Activated CD4-positive, alpha-beta T cell treated with anti-CD3 and anti-CD28 coated beads, Interleukin-2, Interleukin-4, amounts not matched to agents 100 ng/mL and 50 ng/mL, durations not matched to agents 16 hours and 8 hours (primary cell): ENCODE measurements at regions not wholly inside any gene's neighbourhood (a gene's known extent, or its start where the extent isn't known, plus 50 kb on each side); places are given as distances from the start of the nearest gene placed in this dataset.
"Not testable (repeated sequence)": the region's sequence is repeated elsewhere in the genome, so short reads cannot be mapped to it uniquely, and the experiment has no call there.

Source experiments
- DNase-seq: peaks from one replicate; pipeline ENCODE4 v3.0.0-alpha.2; 2020; ENCODE audit warnings: low spot score

DNA sequence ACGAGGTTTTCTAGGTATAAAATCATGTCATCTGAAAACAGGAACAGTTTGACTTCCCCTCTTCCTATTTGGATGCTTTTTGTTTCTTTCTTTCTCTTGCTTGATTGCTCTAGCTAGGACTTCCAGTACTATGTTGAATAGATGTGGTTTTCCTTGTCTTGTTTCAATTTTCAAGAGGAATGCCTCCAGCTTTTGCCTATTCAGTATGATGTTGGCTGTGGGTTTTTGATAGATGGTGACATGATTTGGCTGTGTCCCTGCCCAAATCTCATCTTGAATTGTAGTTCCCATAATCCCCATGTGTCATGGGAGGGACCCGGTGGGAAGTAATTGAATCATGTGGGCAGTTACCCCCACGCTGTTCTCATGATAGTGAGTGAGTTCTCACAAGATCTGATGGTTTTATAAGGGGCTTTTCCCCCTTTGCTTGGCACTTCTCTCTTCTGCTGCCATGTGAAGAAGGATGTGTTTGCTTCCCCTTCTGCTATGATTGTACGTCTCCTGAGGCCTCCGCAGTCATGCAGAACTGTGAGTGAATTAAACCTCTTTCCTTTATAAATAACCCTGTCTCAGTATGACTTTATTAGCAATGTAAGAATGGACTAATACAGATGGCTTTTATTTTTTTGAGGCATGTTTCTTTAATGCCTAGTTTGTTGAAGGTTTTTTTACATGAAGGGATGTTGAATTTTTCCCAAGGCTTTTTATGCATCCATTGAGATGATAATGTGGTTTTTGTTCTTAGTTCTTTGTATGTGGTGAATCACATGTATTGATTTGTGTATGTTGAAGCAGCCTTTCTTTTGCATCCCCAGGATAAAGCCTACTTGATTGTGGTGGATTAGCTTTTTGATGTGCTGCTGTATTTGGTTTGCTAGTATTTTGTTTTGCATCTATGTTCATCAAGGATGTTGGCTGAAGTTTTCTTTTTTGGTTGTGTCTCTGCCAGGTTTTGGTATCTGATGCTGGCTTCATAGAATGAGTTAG lies 239.1 kb downstream of the THBS2 start:
- no peak for DNase-seq

DNA sequence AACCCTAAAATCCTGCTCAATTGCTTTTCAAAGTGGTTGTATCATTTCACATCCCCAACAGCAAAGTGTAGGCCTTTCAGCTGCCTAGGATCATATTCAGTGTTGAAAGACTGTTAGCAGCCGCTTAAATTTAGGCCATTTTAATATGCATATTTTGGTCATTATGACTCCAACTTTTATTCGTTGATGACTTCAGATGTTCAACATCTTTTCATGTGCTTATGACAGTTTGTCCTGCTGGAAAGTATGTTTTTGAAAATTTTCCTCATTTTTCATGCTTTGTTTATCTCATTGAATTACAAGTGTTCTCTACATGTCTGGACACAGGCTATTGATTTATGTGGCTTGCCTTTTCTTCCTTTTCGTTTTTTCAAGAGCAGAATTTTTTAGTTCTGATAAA lies 244.0 kb downstream of the THBS2 start:
- DNase-seq: no peak

DNA sequence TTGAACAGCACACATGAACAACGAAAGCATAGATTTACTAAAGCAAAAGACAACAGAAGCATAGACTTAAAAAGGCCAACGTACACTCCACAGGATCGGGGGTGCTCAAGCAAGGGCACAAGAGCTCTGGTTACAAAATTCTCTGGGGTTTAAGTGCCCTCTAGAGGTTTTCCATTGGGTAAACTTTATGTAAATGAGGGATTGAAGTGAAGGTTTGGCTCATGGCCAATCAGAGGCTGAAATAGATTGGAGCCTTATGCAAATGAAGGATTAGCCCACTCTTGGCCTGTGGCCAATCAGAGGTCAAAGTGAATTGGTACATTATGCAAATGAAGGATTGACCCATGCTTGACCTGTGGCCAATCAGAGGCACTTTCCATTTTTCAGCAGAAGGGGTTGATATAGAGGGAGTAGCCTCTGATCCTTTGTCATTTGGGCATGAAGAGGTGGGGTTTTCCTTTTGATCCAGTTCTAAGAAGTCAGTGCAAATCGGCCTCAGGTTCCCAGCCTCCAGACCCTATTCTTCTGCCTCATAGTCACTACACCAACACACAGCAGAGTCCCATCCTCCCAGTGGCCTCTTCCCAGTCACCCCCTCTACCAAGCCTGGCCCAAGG lies 244.9 kb downstream of the THBS2 start:
- no peak for DNase-seq

DNA sequence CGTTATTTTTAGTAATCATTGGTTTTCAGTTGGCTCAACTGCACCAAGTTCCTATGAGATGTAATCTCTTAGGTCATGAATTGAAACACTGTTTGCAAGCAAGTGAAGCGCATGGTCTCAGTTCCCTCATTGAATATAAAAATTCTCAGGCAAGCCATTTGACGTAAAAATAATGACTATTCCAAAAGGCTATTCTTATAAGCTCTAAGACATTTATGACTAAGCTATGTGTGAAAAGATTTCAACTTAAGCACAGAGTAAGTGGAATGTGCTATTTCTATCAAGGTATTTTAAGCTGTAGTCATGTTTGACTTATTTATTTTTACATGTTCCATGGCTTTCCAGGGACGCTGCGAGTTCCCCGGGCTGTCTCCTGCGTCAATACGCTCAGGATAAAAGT lies 248.5 kb downstream of the THBS2 start:
- DNase-seq: no peak

DNA sequence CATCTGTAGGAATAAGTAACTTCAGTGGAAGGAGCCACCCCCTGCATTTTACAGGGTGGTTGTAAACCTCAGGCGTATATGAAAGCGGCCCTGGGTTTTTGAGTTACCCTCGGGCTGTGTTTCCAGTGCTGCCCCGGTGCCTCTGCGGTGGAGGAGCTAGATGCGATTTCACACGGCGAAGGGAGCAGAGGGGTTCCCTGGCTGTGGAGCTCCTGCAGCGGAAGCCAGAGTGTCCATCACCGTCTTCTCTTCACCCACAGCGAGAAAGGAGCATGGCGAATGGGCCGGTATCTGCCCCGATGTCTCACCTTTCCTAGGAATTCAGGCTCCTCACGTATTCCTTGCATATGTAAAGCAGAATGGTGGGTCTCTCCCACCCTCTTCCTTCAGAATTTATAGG lies 253.6 kb downstream of the THBS2 start:
- DNase-seq: no peak

DNA sequence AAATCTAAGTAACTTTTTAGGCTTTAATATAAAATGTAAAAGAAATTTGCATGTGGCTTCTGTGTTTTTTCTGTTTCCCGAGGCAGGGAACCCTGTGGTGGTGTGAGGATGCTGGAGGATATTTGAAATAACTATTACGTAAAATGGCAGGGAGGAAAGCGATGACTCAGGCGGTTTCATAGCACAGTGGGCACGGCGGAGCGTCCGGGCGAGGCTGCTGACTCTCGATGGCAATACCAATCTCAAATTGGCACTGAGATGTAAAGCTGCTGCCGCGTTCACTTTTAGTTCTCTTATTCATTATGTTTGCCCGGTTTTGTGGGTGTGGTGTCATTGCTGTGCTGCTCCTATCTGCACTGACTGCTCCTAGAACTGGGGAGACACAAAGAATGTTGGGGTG lies 254.3 kb downstream of the THBS2 start:
- DNase-seq: no peak

DNA sequence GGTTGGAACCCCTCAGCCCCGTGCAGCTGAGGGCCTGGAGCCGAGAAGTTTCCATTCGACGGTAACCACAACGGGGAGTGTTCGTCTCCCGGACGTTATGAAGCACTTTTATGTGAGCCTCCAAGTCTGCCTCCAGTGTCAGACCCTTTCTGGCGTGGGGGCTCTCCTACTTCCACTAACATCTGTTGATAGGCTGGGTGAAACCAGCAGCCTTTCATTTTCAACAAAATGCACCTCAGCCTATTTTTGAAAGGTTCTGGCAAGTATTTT lies 257.4 kb downstream of the THBS2 start:
- no peak for DNase-seq

DNA sequence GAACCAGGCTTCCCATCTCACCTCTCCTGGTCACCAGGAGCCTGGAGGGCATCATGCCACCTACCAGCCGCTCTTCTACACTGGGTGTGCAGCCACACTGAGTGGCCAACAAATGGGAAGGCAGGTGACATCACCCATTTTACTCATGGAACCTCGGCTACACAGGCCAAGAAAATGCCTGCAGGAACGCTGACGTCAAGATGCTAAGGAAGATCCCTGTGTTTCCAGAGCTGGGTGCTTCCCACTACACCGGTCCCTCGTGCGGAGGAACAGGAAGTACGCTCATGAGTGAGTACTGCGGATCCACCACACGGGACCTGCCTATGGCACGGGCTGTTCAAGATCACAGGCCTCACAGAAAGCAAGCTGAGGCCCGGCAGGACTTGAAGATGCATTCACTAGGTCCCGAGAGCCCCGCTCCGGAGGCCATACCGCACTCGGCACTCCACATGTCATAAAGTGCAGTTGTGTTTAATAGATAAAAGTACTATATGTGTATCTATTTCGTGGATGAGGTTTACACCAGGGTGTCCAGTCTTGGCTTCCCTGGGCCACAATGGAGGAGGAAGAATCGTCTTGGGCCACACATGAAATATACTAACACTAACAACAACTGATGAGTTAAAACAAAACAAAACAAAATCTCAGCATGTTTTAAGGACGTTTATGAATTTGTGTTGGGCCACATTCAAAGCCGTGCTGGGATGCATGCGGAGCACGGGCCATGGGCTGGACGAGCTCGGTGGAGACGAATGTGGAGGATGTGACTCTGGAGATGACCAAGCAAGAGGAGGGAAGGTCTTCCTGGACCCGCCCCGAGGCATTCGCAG lies 257.9 kb downstream of the THBS2 start:
- DNase-seq: no peak

DNA sequence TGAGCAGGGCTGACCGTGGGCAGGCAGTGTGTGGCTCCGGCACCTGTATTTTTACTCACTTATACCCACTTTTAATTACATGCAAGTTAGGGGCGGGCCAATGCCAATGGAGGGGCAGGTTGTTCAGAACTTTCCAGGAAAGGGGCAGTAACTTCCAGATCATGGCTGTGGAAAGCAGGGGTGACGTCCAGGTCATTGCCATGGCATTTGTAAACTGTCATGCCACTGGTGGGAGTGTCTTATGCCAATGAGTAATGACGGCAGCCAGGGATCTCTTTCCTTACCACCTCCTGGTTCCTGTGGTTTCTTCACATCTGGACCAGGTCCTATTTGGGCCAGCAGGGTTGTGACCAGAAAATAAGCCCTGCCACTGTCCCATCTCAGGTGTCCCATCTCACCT lies 258.7 kb downstream of the THBS2 start:
- no peak for DNase-seq

DNA sequence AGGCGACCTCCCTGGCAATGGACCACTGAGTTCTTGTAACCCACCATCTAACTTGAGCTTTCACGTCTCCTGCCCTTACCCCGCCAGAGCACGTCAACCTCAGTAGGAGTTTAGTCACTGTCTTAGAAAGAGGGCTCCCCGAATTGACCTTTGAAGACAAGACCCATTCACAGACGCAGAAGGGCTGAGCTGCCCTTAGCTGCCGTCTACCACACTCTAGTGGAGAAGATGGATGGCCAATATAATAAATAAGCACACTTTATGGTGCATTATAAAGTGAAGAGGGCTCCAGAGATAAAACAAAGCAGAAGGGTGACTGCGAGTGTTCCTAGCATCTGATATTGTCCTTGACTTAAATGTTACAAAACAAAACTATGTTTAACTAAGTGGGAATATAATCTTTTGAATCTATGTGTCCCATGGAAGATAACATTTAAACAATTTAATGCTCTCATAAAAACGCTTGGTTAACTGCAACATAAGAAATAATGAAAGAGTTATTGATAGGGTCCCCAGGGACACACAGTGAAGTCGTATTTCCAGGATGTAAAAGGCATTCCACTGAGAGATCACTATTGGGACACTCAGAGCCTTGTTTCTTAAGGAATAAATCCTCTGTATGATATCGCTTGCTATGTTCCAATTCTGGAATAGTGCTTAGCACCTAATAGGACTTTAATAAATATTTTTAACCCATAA lies 261.1 kb downstream of the THBS2 start:
- DNase-seq: no peak

DNA sequence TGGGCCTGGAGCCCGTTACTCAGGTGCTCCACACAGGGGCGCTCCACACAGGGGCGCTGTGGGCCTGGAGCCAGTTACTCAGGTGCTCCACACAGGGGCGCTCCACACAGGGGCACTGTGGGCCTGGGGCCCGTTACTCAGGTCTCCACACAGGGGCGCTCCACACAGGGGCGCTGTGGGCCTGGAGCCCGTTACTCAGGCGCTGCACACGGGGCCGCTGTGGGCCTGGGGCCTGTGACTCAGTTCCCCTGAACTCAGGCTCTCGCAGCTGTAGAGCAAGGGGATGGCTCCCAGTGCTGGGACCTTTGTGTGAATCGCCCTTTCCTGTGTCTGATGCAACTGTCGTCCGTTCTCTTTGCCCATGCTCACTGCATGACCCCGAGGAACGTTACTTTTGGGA lies 262.0 kb downstream of the THBS2 start:
- DNase-seq: not testable (repeated sequence)

DNA sequence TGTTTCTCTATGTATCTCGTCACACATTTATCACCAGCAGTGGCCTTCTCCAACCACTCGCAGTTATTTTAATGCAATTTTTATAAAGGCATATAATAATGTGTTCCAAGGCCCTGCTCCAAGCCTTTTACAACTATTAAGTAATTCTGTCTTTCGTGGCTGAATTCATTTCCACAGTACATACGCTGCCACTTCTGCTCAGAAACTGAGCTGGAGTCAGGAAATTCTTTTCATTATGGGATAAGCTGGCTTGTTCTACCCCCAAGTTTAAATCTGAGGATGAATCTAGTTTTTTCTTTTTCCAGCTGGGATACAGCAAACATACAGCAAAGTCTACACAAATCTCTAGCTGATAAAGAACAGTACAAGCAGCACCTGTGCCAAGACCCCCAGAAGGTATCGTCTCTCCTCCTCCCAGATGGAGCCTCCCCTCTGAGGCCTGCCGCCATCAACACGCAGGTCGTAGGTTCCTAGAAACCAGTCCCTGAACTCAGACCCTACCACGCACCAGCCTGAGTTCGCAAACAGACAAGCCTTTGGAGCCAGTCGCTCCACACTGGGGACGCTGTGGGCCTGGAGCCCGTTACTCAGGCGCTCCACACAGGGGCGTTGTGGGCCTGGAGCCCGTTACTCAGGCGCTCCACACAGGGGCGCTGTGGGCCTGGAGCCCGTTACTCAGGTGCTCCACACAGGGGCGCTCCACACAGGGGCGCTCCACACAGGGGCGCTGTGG lies 263.5 kb downstream of the THBS2 start:
- DNase-seq: no peak

DNA sequence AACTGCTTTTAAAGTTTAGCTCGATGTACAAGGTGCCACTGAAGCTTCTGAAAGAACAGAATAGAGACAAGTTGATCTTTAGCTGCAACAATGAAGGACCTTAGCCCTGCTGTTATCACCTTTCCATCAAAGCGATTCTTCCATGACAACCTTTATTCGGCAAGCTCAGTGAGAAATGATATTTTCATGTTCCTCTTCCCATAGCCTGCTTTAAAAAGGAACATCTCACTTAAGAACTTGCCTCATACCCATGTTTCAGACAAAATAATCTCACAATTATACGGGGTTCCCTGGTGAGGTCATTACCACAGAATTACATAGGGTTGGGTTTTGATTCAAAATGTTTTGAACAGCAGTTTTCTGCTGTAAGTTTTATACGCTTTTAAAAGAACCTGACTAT lies 264.2 kb downstream of the THBS2 start:
- no peak for DNase-seq

DNA sequence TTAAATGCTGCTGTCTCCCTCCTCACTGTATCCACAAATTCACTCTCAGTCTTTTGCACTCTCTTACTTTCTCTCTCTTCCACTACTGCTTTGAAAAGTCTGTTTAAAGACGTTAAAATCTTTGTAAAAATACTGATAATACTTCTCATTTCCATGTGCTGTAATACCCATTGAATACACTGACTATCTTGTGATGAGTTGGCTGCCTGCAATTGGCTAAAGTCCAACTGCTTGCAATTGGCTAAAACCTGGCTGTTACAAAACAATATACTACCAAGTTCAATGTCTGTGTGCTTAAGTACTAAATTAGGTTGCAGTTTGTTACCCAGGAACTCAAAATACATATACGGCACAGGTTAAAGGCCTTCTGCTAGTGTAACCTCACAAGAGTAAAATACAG lies 264.8 kb downstream of the THBS2 start:
- DNase-seq: no peak

DNA sequence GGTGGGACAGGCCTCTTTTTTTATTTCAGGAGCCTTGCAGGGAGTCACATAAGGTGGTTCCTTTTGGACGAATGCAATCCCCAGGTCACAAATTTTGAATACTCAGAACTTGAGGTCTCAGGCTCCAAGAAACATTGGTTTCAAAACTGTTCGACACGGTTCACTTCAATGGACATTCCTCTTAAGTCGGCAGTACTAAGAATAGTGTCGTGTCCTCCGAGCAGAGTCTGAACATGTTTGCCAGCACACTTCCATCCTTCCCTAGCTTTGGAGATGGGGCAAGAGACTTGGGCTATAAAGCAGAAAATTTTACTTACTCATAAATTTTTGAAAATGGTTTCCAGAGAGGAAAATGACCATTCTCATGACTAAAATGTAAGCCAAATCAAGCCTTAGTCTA lies 265.4 kb downstream of the THBS2 start:
- DNase-seq: no peak

DNA sequence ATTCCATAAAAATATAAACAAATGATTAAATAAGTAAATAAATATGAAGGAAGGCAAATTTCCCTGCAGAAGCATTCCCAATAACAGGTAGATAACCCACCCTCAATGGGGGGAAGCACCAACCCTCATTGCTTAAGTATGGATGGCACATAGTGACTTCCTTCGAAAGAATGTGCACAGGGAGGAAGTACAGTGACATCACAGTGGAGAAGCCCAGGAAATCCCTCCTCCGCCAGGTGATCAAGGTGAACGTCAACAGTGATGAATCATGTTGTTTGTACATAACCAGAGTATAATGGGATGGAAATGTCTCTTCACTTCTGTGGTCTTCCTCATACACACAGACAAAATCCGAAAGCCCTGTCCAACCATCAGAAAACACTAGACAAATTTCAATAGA lies 267.9 kb downstream of the THBS2 start:
- no peak for DNase-seq

DNA sequence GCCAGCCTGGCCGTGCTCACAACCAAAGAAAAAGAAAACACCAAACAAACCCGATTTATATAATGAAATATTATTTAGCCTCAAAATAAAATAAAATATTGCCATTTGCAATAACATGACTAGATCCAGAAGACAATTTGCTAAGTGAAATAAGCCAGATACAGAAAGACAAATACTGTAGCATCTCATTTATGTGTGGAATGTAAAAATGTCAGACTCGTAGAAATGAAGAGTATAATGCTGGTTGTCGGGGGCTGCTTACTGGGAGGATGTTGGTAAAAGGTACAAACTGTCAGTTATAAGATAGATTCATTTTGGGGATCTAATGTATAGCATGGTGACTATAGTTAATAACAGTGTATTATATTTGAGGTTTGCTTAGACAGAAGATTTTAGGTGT lies 269.7 kb downstream of the THBS2 start:
- DNase-seq: no peak

DNA sequence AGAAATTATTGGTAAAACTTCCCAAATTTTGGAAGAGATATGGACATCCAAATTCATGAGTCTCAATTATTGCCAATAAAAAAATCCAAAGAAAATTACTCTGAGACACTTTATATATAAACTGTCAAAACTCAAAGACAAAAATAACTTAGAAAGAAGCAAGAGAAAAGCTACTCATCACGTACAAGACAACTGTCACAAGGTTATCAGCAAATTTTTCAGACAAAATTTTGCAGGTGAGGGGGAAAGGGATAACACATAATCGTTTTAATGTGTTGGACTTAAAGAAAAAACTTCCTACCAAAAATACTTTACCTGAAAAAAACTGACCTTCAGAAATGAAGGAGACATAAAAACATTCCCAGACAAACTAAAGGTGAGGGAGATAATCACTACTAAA lies 272.5 kb downstream of the THBS2 start:
- DNase-seq: no peak

DNA sequence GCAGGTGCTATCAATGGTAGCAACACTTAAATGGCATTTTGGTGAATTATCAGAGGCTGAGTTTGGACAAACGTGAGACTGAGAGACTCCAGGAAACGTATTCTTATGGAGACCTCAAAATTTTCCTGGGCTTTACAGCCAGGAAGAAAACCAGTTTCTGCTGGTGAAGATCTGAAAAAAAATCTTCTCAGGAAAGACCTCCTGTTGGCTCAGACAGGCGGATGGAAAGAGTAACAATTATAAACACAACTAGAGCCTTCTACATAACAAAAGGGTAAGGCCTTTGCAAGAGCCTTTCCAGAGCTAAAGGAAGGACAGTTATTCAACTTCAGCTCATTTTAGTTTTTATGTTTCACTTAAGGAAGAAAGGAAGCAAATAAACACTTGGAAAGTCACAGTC lies 274.4 kb downstream of the THBS2 start:
- no peak for DNase-seq

DNA sequence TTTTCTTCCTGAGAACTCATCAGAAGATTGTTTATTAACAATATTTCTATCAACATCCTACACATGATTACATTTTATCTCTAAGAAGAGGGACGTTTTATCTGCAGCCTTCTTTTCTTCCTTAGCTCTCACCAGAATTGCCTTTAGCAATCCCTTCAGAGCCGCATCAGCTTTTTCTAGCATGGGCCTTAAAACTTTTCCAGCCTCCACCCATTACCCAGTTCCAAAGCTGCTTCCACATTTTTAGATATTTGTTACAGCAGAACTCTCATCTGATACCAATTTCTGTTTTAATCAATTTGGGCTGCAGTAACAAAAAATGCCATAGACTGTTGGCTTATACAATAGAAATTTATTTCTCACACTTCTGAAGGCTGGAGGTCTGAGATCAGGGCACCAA lies 281.5 kb downstream of the THBS2 start:
- DNase-seq: no peak

DNA sequence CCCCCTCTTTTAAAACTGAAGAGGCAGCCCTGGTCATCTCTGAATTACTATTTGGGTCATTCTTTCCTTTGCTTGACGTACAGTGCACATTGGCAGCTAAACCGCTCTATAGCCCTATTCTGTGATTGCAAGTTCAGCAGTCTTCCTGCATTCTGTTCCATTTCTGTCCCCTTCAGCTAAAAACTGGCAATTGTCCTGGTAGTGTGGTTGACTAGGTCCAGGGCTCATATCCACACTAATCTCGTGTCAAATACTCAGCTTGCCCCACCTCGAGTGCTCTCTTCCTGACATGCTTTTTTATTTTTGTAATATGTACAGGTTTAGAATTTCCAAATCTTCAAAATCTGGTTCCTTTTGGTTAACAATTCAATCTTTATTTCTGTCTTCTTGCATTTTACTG lies 282.1 kb downstream of the THBS2 start:
- no peak for DNase-seq

DNA sequence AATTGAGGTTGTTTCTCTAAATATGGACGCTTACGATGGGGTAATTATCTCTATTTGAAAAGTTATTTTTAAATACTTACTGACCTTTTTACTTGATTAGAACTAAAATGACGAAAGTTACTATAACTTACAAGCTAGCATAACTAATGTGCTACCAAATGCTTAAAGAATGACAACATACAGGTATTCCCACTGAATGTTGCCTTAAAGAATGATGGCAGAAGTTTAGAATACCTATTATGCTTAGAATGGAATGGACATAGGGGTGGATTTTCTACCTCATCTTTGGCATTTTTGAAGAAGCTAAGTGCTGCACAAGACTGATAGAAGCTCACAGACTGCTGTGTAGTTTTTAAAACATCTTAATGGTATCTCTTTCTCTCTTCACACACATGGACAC lies 284.8 kb downstream of the THBS2 start:
- no peak for DNase-seq
